HG02973 (cell line): ENCODE measurements at regions not wholly inside any gene's neighbourhood (a gene's known extent, or its start where the extent isn't known, plus 50 kb on each side); places are given as distances from the start of the nearest gene placed in this dataset.

Experiments
- ATAC-seq: cut with Tn5 transposase; IDR thresholded peaks from one replicate; pipeline ENCODE4 v1.9.1; 2021; ENCODE audit warnings: moderate library complexity; ENCODE audit not compliant: unreplicated experiment

DNA sequence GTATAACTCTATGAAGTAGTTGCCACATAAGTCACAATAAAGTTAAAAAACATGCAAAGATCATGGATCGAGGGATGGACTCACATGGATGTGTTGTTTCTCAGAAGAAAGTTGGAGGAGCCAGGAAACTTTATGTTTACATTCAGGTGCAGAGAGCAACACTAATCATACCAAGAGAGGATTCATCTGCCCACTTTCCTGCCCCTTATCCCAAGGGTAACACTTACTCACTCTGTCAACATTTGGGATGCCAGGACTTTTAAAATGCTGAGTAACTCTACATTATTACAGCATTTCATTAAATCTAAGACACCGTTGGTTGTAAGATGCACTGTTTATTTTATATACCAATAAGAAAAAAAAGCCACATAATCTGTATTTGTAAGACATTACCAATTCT, 170.4 kb downstream of the KCNE4 start:
- ATAC-seq, result no peak

DNA sequence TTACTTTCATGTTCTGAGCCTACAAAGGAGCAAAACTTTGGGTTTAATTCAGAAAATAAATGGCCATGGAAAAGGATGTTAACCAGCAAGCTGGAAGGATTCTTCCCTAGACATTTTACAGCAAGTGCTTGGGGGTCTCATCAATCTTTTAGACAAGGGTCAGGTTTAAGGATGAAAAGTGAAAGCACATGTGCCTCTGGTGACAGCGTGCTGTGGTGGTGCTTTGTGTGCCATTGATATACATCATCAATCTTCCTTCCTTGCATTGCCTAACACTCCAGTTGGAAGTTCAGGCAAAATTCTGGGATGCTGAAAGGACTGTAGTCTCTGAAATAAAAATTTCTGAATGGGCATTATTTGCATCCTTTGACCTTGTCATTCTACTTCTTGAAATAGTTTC, 171.2 kb downstream of the KCNE4 start:
- no peak for ATAC-seq

DNA sequence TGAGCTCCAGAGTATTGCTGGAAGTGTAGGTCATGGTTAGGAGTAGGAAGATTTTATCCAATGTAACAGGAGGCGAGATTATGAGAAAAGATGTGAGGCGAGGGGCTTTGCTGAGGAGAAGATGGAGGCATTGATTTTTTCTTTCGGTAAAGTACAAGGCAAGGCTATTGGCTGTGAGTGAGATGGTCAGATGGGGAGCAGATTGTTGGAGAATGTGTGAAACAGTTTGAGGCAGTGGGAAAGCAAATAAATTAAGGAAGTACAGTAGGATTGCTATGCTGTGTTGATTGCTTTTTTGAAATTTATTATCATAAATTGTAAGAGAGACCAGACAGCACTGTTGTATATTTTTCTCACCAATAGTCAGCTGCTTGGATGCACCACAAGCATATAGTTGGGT, 173.3 kb downstream of the KCNE4 start:
- no peak for ATAC-seq

DNA sequence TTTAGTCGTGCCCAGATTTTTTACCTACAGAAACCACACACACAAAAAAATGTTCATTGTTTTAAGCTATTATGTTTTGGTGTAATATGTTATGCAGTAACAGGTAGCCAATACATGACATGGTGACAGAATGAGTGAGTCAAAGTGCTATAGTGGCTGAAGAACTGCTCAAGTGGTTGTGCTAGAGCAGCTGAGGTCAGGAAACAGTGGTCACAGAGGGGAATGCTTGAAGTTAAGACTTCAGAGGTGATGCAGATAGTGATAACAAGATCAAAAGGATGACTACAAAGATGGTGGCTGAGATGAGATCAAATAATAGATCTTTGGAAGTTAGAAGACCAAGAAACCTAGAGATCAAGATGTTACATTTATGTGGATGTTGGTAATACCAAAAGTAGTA, 174.3 kb downstream of the KCNE4 start:
- no peak for ATAC-seq

DNA sequence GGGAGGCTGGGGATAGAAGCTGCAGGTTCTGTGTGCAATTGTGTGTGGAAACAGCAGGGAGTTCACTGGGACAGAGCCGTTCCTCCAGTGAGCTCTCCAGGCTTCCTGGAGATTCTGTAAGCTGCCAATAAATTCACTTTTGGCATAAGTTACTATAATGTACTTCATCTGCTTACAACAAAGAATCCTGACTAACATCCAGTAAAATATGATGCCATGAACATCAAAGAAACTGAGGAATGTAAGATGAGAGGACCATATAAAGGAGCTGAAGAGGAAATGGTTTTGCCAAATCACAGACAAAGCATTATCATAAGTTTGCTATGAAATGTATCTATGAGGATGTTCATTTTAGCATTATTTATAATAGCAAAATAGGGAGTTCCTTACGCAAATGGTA, 175.3 kb downstream of the KCNE4 start:
- no peak for ATAC-seq

DNA sequence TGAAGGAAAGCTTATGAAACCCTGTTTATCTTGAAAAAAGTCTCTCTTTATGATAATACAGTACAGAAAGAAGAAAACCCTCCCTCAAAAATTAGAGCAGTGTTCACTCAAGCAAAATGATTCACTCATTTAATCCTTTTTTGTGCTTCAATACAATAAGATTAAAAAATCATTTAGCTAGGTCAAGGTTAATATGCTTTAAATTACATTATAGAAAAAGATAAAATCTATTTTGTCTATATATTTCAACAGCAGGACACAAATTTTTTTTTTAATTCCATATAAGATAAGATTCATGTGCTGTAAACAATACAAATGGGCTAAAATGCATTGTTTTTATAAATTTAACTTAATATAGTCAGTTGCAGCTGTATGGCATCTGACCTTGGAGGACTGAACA, 176.9 kb downstream of the KCNE4 start:
- ATAC-seq, result no peak

DNA sequence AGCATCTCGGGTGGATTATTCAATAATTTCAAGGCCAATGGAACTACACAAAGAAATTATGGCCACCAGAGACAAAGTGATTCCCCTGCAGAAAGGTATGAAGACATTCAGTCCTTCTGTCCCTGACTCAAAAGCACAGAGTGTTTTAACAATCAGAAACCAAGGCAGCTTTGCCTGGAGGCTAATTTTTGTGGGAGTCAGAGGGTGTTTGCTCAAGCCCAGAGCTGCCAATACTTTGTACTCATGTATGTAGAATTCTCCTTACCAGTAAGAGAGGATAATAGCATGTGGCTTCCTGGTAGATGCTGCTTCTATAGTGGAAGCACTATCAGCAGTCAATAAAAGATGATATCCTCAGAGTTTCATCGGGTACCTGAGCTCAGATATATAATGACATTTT, 178.4 kb downstream of the KCNE4 start:
- ATAC-seq, result no peak

DNA sequence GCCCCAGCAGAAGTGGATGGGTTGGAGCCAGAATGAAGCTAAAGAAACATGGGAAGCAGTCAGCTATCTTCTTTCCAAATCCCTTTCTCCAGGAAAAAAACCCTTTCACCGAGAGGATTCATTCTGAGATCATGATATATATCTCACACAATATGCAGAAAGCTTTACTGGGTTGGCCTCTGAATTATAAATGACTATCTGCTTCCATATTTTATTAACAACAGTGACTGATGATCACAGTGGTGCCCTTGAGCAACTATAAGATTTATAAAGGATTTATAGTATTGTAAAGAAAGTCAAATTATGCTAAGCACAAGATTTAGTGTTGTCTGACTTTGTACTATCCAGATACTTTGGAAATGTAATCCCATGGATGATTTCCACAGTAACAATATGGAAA, 180.3 kb downstream of the KCNE4 start:
- ATAC-seq, result no peak

DNA sequence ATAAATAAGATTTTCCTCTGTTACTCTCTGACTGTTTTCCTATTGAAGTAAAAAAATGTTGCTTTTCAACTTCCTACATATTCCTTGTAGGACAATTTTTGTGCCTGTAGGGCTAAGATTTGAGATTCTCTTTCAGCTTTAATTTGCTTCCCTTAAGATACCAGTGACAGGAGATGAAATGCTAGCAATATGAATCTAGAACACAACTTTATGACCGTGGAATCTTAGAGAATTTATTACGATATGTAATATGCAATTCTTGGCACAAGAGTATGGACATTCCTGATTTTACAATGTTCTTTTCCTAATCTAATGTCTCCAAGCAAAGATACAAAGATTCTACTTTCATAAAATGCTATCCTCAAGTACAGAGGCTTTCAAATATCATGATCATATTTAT, 180.9 kb downstream of the KCNE4 start:
- no peak for ATAC-seq

DNA sequence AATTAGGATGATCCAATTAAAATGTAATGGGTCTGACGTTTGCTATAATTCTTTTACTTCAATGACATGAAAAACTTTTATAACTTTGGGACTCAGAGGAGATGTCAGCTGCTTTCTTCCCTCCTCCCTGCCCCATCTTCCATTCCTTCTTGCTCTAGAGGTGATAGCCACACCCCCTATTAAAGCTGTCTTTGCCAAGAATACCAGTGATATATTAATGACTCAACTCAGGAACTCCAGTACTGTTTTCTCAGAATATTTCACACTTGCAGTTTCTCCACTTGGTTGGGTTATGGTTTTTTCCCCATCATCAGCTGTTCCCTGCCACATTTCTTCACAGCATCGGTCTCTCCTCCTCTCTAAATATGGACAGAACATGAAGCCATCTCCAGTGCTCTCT, 184.0 kb downstream of the KCNE4 start:
- no peak for ATAC-seq

DNA sequence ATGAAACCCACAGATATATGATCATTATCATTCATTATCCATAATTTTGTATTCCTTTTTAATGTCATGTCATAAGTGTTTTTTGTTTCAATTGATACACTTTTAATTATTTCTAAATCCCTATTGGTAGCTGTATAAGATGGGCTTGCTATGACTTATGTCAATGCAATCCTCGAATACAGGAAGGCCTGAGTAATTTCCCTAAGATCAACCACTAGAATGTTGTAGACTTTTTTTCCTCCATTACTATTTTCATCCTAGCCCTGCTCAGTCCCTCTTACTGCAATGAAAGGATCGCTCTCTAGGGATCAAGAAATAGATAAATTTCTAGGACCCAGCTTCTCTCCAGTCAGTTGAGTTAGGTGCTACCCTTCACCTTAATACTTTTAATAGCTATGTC, 186.3 kb downstream of the KCNE4 start:
- no peak for ATAC-seq

DNA sequence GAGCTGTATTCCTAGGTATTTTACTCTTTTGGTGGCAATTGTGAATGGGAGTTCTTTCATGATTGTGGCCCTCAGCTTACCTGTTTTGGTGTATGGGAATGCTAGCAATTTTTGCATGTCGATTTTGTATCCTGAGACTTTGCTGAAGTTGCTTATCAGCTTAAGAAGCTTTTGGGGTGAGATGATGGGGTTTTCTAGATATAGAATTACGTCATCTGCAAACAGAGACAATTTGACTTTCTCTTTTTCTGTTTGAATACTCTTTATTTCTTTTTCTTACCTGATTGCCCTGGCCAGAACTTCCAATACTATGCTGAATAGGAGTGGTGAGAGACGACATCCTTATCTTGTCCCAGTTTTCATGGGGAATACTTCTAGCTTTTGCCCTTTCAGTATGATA, 191.2 kb downstream of the KCNE4 start:
- ATAC-seq, result no peak

DNA sequence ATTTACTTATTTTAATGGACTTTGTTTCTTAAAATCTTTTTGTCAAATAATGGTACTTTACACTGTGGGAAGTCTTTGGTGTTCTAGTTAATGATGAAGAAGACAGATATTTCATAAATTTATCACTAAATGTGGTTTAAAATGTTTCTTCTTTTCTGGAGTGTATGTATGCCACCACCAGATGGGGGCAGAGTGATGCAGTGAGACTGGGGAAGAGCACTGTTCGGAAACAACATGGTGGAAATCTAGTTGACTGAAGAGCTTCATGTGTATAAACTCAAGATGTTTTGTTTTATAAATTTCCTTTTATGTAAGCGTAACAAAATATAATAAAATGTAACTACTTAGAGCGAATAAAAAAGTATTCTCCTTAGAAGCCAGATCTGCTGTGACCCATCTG, 195.1 kb downstream of the KCNE4 start:
- ATAC-seq, result no peak

DNA sequence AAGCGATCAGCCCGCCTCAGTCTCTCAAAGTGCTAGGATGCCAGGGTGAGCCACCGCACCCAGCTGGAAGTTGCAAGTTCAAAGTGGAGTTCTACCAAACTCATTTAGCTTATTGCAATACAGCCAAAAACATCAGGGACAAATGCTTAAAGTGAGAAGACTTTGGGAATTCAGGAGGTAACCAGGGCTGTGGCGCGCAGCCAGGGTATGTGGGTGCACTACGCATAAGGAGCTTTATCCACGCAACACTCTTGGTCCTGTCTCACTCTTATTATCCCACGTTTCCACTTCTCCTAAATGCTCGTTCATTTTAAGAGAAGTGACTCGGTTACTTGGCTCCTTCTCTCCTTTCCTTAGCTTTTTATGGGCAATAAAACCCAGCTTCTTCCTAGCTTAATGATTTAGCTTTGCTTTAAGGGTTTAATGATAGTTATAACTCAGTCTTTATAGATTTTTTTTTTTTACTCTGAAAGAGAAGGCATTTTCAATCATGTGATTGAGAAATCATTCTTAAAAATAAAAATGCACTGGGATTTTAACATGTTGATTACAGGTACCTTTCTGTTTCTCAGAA, 199.8 kb downstream of the KCNE4 start:
- ATAC-seq, result no peak

DNA sequence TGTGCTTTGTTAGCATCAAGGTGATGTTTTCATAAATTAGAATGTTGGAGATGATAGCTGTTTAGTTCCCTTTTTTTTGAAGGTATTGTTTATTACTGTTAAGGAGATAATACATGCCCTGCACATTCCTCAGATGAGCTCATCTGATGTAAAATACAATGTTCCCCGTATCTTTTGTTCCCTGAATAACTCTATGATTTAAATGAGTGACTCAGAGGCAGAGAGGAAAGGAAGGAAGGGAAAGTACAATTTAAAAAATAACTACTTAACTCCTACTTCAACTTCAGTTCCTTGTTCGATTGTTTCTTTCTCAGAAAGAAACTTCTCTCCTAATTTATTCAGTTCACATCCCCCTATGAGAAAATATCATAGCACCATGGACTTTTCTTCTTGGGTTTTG, 208.7 kb downstream of the KCNE4 start:
- no peak for ATAC-seq

DNA sequence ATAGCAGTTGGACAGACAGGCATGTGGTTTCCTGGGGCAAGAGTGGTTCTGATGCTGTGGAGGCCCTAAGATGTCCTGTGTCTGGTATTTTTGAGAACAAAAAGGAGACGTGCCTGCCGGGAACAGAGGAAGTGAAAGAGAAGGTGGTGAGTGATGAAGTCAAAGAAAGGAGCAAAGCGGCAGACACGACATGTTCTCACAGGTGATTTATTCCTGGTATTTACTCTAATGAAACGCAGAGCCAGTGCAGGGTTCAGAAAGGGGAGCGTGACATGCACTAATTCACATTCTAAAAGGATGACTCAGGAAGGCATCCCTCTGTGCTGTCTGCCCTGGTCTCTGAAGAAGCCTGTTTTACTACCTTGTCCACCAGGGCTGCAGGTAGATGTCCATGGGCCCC, 211.0 kb downstream of the KCNE4 start:
- no peak for ATAC-seq

DNA sequence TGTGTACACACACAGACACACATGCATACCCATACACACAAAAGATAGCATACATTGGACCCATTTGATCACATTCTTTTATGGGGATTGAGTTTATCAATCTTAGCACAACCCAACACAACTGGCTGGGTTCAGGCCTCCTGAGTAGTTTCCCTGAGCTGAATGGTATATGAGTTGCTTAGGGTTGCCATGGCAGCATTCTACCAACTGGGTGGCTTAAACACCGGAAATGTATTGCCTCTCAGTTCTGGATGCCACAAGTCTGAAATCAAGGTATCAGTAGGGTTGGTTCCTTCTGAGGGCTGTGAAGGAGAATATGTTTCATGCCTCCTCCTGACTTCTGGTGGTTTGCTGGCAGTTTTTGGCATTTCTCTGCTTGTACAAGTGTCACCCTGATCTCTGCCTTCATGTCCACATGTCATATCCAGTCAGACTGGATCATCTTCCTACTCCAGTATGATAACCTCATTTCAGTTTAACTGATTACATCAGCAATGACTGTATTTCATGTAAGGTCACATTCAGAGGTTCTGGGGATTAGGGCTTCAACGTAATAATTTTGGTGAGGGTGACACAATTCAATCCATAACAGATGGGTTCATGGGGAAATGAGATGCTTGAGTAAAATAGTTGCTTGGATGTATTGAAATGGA, 212.7 kb downstream of the KCNE4 start:
- no peak for ATAC-seq

DNA sequence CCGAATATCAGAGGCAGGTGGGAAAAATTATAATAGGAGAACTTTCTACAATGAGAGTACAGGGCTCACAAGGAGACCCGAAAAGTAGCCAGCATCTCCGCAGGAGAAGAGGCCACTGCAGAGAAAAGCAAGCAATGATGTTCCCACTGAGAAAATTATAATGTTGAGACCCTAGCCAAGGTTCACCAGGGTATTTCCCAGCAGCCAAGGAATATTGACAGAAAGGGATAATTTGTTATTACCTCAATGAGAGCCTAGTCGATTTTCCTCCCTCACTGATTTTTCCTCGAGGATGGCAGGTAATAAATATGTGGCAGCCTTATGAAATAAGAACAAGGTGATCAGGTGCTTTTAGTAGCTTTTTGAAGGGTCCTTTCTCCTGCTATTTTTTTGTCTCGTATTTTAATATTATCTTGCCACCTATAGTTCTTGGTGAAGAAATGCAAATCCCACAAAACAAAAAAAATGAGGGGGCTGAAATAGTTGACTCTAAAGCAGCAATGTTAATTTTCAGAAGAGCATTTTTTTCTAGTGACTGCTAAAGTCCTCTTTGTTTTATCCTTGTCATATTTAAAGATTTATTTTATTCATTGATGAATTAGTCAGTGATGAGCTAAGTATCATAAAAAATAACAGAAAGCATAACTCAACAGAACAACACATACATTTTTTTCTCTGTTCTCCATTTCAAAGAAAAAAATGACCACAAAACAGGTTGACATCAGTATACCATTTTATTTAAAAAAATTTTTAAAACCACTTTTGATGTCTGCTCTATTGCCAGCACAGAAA, 215.4 kb downstream of the KCNE4 start:
- ATAC-seq, result no peak

DNA sequence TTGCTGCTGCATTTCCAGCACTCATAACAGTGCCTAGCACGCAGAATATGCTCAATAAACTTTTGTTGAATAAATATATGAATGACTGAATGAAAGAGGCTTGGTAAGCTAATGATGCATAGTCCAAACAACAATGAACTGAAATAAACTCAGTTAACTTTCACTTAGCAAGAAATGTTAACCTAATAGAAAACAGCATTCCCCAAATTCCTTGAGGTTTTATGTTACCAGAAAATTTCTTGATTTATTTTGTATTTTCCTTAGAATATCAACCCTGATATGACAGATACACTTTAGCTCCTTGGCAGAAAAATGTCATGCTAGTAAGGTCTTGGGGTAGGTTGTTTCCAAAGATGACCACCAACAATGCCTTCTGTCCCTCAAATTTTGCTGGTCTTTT, 217.4 kb downstream of the KCNE4 start:
- ATAC-seq, result no peak

DNA sequence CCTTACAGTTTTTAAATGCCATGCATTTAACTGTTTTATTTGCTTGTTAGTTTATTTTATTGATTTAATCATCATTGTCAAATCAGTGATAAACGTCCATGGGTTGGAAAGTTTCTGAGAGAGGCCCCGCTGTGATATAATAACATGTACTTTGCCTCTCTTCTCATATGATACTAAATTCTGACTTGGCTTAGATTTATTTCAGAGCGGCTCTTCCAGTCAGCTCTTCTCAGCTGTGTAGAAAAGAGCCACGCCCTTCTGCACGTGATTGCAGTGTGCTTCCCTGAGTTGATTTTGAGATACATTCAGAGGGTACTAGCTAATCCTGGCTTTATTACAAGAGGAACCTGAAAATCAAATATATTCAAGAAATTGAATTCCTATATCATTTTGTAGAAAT, 218.6 kb downstream of the KCNE4 start:
- ATAC-seq, result no peak

DNA sequence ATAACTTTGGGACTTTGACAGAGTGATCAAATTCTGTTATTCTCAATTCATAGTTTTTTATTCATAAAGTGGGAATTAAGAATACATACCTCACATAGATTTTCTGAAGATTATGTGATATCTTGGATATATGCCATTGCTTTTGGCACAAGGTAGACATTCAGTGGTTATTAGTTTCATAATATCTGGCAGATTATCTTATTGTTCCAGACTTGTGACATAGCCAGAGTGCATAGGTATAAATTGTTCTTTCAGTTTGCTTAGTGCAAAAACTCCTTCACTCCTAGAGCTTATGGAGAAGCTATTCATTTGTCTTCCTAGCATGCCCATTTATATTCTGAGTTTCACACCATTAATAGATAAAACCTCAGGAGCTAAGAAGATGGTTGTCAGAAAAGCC, 222.0 kb downstream of the KCNE4 start:
- no peak for ATAC-seq

DNA sequence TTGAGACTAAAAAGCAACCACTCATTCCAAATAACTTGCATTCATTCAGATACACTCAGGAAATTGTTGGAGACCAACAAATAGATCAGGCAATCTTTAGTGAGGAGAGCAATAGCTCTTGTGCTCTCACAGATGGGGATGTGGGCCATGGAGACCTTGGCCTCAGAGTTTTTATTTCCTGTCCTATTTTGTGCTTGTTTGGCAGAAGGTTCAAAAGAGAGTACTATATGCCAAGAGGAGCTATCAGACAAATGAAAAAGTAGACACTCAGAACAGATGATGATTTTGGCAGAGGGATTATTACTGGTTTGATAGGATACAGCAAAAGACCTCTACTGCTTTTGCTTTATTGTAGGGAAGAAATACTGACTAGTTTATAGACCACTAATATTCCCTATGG, 230.2 kb downstream of the KCNE4 start:
- ATAC-seq, result no peak

DNA sequence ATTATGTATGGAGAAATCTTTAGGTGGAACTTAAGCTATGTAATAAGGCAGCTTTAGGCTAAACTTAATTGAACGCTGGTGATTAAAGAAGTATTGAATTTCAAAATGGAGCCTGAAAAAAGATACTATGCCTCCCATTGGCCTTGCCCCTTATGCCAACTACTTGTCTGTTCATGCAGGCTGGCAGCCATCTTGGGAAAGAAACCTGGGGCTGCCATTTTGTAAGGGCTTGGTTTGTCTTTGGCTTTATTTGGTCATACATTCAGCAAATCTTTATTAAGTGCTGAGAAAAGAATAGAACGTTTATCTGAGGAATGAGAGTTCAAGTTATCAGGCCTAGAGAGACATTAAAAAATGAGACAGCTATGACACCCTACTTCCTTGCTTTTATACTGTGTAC, 231.3 kb downstream of the KCNE4 start:
- no peak for ATAC-seq
